Small intestine (tissue), 7 donors: ENCODE measurements at regions not wholly inside any gene's neighbourhood (a gene's known extent, or its start where the extent isn't known, plus 50 kb on each side); places are given as distances from the start of the nearest gene placed in this dataset.

Experiments
- DNase-seq, 2 donors: peaks; one replicate each; pipeline versions ENCODE4 v3.0.0 to v3.0.0-alpha.2; 2013
- FAIRE-seq: peaks from 2 replicates; lab custom pipeline; 2012; peaks lifted over from hg19 to GRCh38; lab: Jason Lieb, UNC
- H3K27ac ChIP-seq, 3 donors: one replicate each; pipeline ENCODE4 v1.5.1; 2013; ENCODE audit warnings: low read length in 2 of 3, mild to moderate bottlenecking in 2 of 3, control low read depth in 1 of 3, inconsistent platforms in 1 of 3, low read depth in 1 of 3, moderate library complexity in 1 of 3
- H3K27me3 ChIP-seq, 3 donors: one replicate each; pipeline ENCODE4 v1.6.1; 2013; ENCODE audit warnings: low read length in 3 of 3, inconsistent platforms in 1 of 3; ENCODE audit not compliant: control insufficient read depth in 3 of 3, insufficient read depth in 3 of 3
- H3K36me3 ChIP-seq, 3 donors: one replicate each; pipeline ENCODE4 v1.6.1; 2013; ENCODE audit warnings: low read length in 3 of 3, inconsistent platforms in 1 of 3, low read depth in 1 of 3, mild to moderate bottlenecking in 1 of 3, moderate library complexity in 1 of 3; ENCODE audit not compliant: control insufficient read depth in 3 of 3, insufficient read depth in 2 of 3
- H3K4me1 ChIP-seq, 3 donors: one replicate each; pipeline ENCODE4 v1.6.1; 2013; ENCODE audit warnings: low read length in 2 of 3, inconsistent platforms in 1 of 3, low read depth in 1 of 3, mild to moderate bottlenecking in 1 of 3, moderate library complexity in 1 of 3; ENCODE audit not compliant: control insufficient read depth in 3 of 3, insufficient read depth in 2 of 3
- H3K4me3 ChIP-seq, 3 donors: one replicate each; pipeline ENCODE4 v1.5.1; 2013; ENCODE audit warnings: low read length in 3 of 3, control low read depth in 1 of 3, inconsistent platforms in 1 of 3, low read depth in 1 of 3, mild to moderate bottlenecking in 1 of 3, moderate library complexity in 1 of 3
- H3K9me3 ChIP-seq, 2 donors: one replicate each; pipeline ENCODE4 v1.6.1; 2013; ENCODE audit warnings: low read depth in 1 of 2, low read length in 1 of 2; ENCODE audit not compliant: control insufficient read depth in 2 of 2, insufficient read depth in 1 of 2
- WGBS, 3 donors: extraction: QIAGEN DNeasy Blood & Tissue Kit; methylation state at CpG; one replicate each; pipeline ENCODE4 v1.1.7; 2013; 5-methylcytosine and 5-hydroxymethylcytosine counted together
- donor health status: healthy with polysubstance abuse.
- donor health status: control.
- donor health status: control.
- donor health status: Bipolar disorder and iron deficiency.
- donor health status: healthy.

GRCh38 chr3:115486880-115487279 lies 136.4 kb upstream of the GAP43 start:
- Histone ChIP-seq H3K4me1 (no peaks in the 10 kb centered on the region), H3K27me3 (no peaks in the 10 kb centered on the region), H3K4me3 (no peak overlapping the region), H3K27ac (no peak overlapping the region), H3K9me3 (no peaks in the 10 kb centered on the region), H3K36me3 (no peaks in the 10 kb centered on the region)
- WGBS, 3 donors = 30 to 68% (median 37%) methylated on average over 2 of the region's 2 CpGs
- DNase-seq = no peak
- FAIRE-seq = no peak

GRCh38 chr3:115487968-115488367 lies 135.3 kb upstream of the GAP43 start:
- no peak for FAIRE-seq
- 68 to 83% (median 79%) methylated on average over 1 of the region's 1 CpG for WGBS, 3 donors
- no peaks in the 10 kb centered on the region for H3K36me3 ChIP-seq
- no peaks in the 10 kb centered on the region for H3K9me3 ChIP-seq
- no peak for DNase-seq
- H3K27ac ChIP-seq = no peak overlapping the region
- H3K4me3 ChIP-seq = no peak overlapping the region
- H3K27me3 ChIP-seq = no peaks in the 10 kb centered on the region
- no peaks in the 10 kb centered on the region for H3K4me1 ChIP-seq

GRCh38 chr3:115488409-115488808 lies 134.9 kb upstream of the GAP43 start:
- Histone ChIP-seq H3K4me3 (no peak overlapping the region), H3K36me3 (no peaks in the 10 kb centered on the region), H3K27ac (no peak overlapping the region), H3K9me3 (no peaks in the 10 kb centered on the region), H3K4me1 (no peaks in the 10 kb centered on the region), H3K27me3 (no peaks in the 10 kb centered on the region)
- no peak for FAIRE-seq
- no peak for DNase-seq

- 27 to 72% (median 36%) methylated on average over 2 of the region's 2 CpGs for WGBS, 3 donors
- Histone ChIP-seq H3K4me3 (no peak overlapping the region), H3K27me3 (no peaks in the 10 kb centered on the region), H3K27ac (no peak overlapping the region), H3K4me1 (no peaks in the 10 kb centered on the region), H3K9me3 (no peaks in the 10 kb centered on the region), H3K36me3 (no peaks in the 10 kb centered on the region)
- DNase-seq = no peak
- no peak for FAIRE-seq
Observed at GRCh38 chr3:115494826-115495225, 128.5 kb upstream of the GAP43 start.

GRCh38 chr3:115498421-115498820 lies 124.9 kb upstream of the GAP43 start:
- DNase-seq (no peak), FAIRE-seq (no peak)
- Histone ChIP-seq H3K4me1 (no peaks in the 10 kb centered on the region), H3K4me3 (no peak overlapping the region), H3K36me3 (no peaks in the 10 kb centered on the region), H3K27ac (no peak overlapping the region), H3K27me3 (peaks cover 0 to 2% (median 0%) of the 10 kb centered on the region in 3 donors), H3K9me3 (no peaks in the 10 kb centered on the region)
- 73 to 92% (median 83%) methylated on average over 1 of the region's 1 CpG for WGBS, 3 donors

- Histone ChIP-seq H3K4me3 (no peak overlapping the region), H3K9me3 (no peaks in the 10 kb centered on the region), H3K4me1 (no peaks in the 10 kb centered on the region), H3K36me3 (no peaks in the 10 kb centered on the region), H3K27ac (no peak overlapping the region), H3K27me3 (peaks cover 0 to 2% (median 0%) of the 10 kb centered on the region in 3 donors)
- DNase-seq = no peak
- 25 to 62% (median 47%) methylated on average over 1 of the region's 1 CpG for WGBS, 3 donors
- FAIRE-seq = no peak
Observed at GRCh38 chr3:115498898-115499297, 124.4 kb upstream of the GAP43 start.

GRCh38 chr3:115499666-115500065 lies 123.6 kb upstream of the GAP43 start:
- DNase-seq = no peak
- FAIRE-seq = no peak
- Histone ChIP-seq H3K27me3 (peaks cover 0 to 2% (median 0%) of the 10 kb centered on the region in 3 donors), H3K36me3 (no peaks in the 10 kb centered on the region), H3K9me3 (no peaks in the 10 kb centered on the region), H3K4me3 (no peak overlapping the region), H3K27ac (no peak overlapping the region), H3K4me1 (no peaks in the 10 kb centered on the region)
- 82 to 89% (median 88%) methylated on average over 3 of the region's 3 CpGs for WGBS, 3 donors

GRCh38 chr3:115500795-115501194 lies 122.5 kb upstream of the GAP43 start:
- H3K27me3 ChIP-seq = peaks cover 0 to 2% (median 0%) of the 10 kb centered on the region in 3 donors
- H3K36me3 ChIP-seq = no peaks in the 10 kb centered on the region
- WGBS, 3 donors = 42 to 67% (median 52%) methylated on average over 2 of the region's 2 CpGs
- H3K4me1 ChIP-seq = no peaks in the 10 kb centered on the region
- peaks cover 0 to 7% of the 10 kb centered on the region in 2 donors for H3K9me3 ChIP-seq
- no peak overlapping the region for H3K4me3 ChIP-seq
- no peak for FAIRE-seq
- no peak for DNase-seq
- no peak overlapping the region for H3K27ac ChIP-seq

GRCh38 chr3:115502128-115502527 lies 121.2 kb upstream of the GAP43 start:
- WGBS, 3 donors = 84 to 93% (median 85%) methylated on average over 4 of the region's 4 CpGs
- Histone ChIP-seq H3K4me1 (no peaks in the 10 kb centered on the region), H3K4me3 (no peak overlapping the region), H3K27me3 (peaks cover 0 to 2% (median 0%) of the 10 kb centered on the region in 3 donors), H3K36me3 (no peaks in the 10 kb centered on the region), H3K9me3 (peaks cover 0 to 14% of the 10 kb centered on the region in 2 donors), H3K27ac (no peak overlapping the region)
- DNase-seq (no peak), FAIRE-seq (no peak)
